Mammary epithelial cell (primary cell): ENCODE measurements at regions not wholly inside any gene's neighbourhood (a gene's known extent, or its start where the extent isn't known, plus 50 kb on each side); places are given as distances from the start of the nearest gene placed in this dataset.

Experiments
- CTCF ChIP-seq, 2 donors: IDR thresholded peaks in 1 of 2; conservative IDR thresholded peaks in 1 of 2; 2 replicates each; pipeline ENCODE4 v1.5.1; 2011 to 2012; ENCODE audit warnings: inconsistent platforms in 2 of 2, low read length in 2 of 2, mild to moderate bottlenecking in 2 of 2, control low read depth in 1 of 2, low read depth in 1 of 2; ENCODE audit not compliant: insufficient read depth in 1 of 2; ENCODE audit errors: extremely low read depth in 1 of 2
- EZH2 ChIP-seq: IDR thresholded peaks from 2 replicates; pipeline ENCODE4 v1.6.1; 2012; ENCODE audit warnings: low read length, inconsistent platforms, borderline replicate concordance

GRCh38 chr2:187627153-187627552 is 72.9 kb upstream of the TFPI start:
- no peak for TF ChIP-seq CTCF (conservative IDR thresholded peaks at IDR 0.05 in 1 of 2, IDR thresholded peaks at IDR 0.05 in 1 of 2; ENCODE audit: extremely low read depth in 1 of 2, insufficient read depth in 1 of 2, low read depth in 1 of 2, low read length in 2 of 2)
- TF ChIP-seq EZH2: no peak
